Gastroesophageal sphincter (tissue), 4 donors: ENCODE measurements at regions not wholly inside any gene's neighbourhood (a gene's known extent, or its start where the extent isn't known, plus 50 kb on each side); places are given as distances from the start of the nearest gene placed in this dataset.
A peak's percentile ranks its signal among the peaks of the same experiment; 100 is the strongest.

ENCODE experiments used
- ATAC-seq: fragments of 150-250 bp; one replicate; pipeline ENCODE4 v1.9.1; 2016; ENCODE audit warnings: mild to moderate bottlenecking, moderate library complexity
- H3K27ac ChIP-seq, 4 donors: fragments of 200-600 bp; sonication (generic) in 3 of 4; 1 replicate in 3 of 4; 2 replicates in 1 of 4; pipeline ENCODE4 v1.5.1; 2016 to 2019
- H3K27me3 ChIP-seq: fragments of 200-600 bp; sonication (generic); one replicate; pipeline ENCODE4 v1.5.1; 2019
- H3K36me3 ChIP-seq, 2 donors: fragments of 200-600 bp; sonication (generic); one replicate each; pipeline ENCODE4 v1.5.1; 2019; ENCODE audit warnings: control low read depth in 1 of 2
- H3K4me1 ChIP-seq, 3 donors: fragments of 200-600 bp; sonication (generic); 1 replicate in 2 of 3; 2 replicates in 1 of 3; pipeline ENCODE4 v1.5.1; 2016 to 2019; ENCODE audit warnings: control low read depth in 2 of 3
- H3K4me3 ChIP-seq, 2 donors: fragments of 200-600 bp; sonication (generic); one replicate each; pipeline ENCODE4 v1.5.1; 2019; ENCODE audit warnings: mild to moderate bottlenecking in 1 of 2, moderate library complexity in 1 of 2
- H3K9me3 ChIP-seq, 3 donors: fragments of 200-600 bp; sonication (generic); one replicate each; pipeline ENCODE4 v1.5.1; 2017 to 2019; ENCODE audit warnings: control low read depth in 2 of 3
- CTCF ChIP-seq, 4 experiments: fragments of 200-600 bp in 2 of 4; fragments of 450-650 bp in 2 of 4; sonication (generic) in 1 of 4; IDR thresholded peaks; one replicate each; pipeline ENCODE4 v1.5.1; 2017 to 2019; ENCODE audit warnings: antibody characterized with exemption in 4 of 4, mild to moderate bottlenecking in 2 of 4, moderate library complexity in 2 of 4
- EP300 ChIP-seq: sonication (generic); formaldehyde crosslinking; IDR thresholded peaks from one replicate; pipeline ENCODE4 v1.6.1; 2017; ENCODE audit warnings: antibody characterized with exemption, mild to moderate bottlenecking
- POLR2A ChIP-seq, 2 donors: fragments of 450-650 bp; IDR thresholded peaks; one replicate each; pipeline ENCODE4 v1.6.1; 2017; ENCODE audit warnings: antibody characterized with exemption in 2 of 2, mild to moderate bottlenecking in 2 of 2, moderate library complexity in 1 of 2
- POLR2AphosphoS5 ChIP-seq: sonication (generic); formaldehyde crosslinking; IDR thresholded peaks from one replicate; pipeline ENCODE4 v1.6.1; 2017; ENCODE audit warnings: antibody characterized with exemption
- WGBS, 2 donors: methylation state at CpG; one replicate each; pipeline ENCODE4 v1.1.5; 2018; ENCODE audit warnings: low coverage in 1 of 2; 5-methylcytosine and 5-hydroxymethylcytosine counted together

DNA sequence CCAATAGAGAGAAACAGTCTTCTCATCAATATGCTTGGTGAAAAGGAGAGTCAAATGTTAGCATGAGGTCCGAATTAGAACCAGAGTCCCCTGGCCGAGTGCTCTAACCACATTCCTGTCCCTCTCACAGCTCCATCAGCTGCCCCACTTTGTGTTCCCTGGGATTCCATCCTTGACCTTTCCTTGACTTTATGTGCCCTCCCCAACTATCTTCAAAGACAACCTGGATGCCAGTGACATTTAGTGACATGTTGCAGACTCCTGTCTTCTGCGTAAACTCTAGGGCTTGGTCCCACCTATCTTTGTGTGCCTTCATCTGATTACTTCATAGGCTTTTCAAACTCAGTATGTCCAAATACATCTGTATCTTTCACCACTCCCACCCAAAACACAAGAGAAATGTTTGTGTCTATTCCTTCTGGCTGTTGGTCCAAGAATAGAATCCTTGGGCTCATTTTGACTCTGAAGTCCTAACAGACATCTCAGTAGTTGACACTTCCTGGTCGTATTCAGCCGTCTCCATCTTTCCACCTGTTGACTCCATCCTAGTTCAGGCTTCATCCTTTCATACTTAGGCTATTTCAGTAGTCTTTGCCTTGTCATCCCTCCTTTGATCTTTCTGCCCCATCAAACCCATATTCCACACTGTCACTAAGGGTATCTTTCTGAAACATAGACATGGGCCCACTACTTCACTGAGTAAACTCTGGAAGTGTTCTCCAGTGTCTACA, 101.4 kb upstream of the CD180 start:
- whole genome bisulfite sequencing, 2 donors = 86 to 92% methylated on average over 4 to 5 of the region's 5 CpGs
- Histone ChIP-seq H3K27me3 (no peaks in the 10 kb centered on the region), H3K9me3 (no peaks in the 10 kb centered on the region), H3K36me3 (no peaks in the 10 kb centered on the region), H3K4me1 (peaks cover 13 to 63% (median 31%) of the 10 kb centered on the region in 3 donors), H3K4me3 (no peak overlapping the region), H3K27ac (peak overlapping the region in 1 of 4 donors; percentile 84)
- TF ChIP-seq POLR2A (IDR thresholded peaks at IDR 0.05) (no peak), POLR2AphosphoS5 (no peak), EP300 (no peak), CTCF (IDR thresholded peaks at IDR 0.05) (no peak)
- no peak for ATAC-seq

GRCh38 chr5:67297376-67297775, 100.8 kb upstream of the CD180 start:
- no peak for ATAC-seq
- WGBS, 2 donors = 33 to 50% methylated on average over 4 of the region's 4 CpGs
- Histone ChIP-seq H3K4me1 (peaks cover 15 to 63% (median 31%) of the 10 kb centered on the region in 3 donors), H3K9me3 (no peaks in the 10 kb centered on the region), H3K27ac (peak overlapping the region in 1 of 4 donors; percentile 3), H3K4me3 (no peak overlapping the region), H3K27me3 (no peaks in the 10 kb centered on the region), H3K36me3 (no peaks in the 10 kb centered on the region)
- no peak for TF ChIP-seq EP300
- TF ChIP-seq POLR2AphosphoS5 = no peak
- TF ChIP-seq POLR2A (IDR thresholded peaks at IDR 0.05) = no peak
- TF ChIP-seq CTCF (IDR thresholded peaks at IDR 0.05) = no peak

DNA sequence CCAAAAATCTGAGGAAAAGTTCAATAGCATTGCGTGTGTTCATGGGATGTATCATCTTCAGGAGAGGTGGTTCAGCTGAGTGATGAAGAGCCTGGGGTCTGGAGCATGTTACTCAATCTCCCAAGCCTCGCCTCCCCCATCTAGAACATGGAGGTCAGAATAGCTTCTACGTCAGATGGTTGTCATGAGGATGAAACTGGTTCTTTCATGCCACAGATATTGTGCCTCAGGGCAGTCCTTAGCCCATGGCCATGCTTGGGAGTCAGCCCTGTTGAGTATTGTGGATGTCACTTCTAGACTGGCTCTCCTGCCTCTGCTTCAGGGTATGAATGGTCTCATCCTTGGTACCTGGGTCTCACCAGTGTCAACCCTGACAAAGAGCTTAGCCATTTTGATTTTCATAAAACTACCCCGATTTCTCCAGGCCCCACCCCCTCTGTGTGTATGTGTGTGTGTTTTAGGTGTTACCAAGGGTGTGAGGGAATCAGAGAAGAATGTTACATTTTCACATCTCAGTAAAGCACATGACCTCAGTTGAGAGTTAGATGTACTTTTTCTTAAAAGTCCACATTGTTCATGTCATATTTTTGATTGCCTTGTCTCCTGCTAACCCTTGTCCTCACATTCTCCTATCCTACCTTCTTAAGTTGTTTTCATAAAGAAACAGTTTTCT, 97.8 kb upstream of the CD180 start:
- H3K36me3 ChIP-seq = no peaks in the 10 kb centered on the region

DNA sequence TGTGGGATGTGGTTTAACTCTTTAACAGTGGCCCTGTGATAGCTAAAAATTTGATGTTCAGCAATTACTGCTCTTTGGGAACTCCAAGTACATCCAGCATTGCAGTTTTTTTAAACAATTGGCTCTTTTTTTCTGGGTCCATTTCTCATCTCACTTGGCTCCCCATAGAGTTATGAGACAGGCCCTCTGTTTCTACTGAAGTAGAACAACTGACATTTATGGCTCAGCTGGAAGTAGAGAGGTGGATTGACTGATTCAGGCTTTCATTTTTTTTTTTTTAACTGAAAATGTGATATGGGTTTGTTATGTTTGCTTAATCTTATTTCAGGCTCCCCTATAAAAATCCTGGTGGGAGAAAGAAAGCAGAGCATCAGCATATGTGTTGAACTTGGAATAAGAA, 96.6 kb upstream of the CD180 start:
- Histone ChIP-seq H3K4me1 (peaks cover 22 to 65% (median 38%) of the 10 kb centered on the region in 3 donors), H3K4me3 (no peak overlapping the region), H3K27me3 (no peaks in the 10 kb centered on the region), H3K27ac (peak overlapping the region; percentile 52 to 77 (median 72)), H3K36me3 (no peaks in the 10 kb centered on the region), H3K9me3 (no peaks in the 10 kb centered on the region)
- ATAC-seq = no peak
- TF ChIP-seq CTCF (IDR thresholded peaks at IDR 0.05) (no peak), EP300 (no peak), POLR2AphosphoS5 (no peak), POLR2A (IDR thresholded peaks at IDR 0.05) (no peak)

More for the DNA sequence above, 97.8 kb upstream of the CD180 start:
- no peaks in the 10 kb centered on the region for H3K27me3 ChIP-seq
- peak overlapping the region; percentile 52 to 77 (median 72) for H3K27ac ChIP-seq
- no peak overlapping the region for H3K4me3 ChIP-seq
- WGBS, 2 donors = 94 to 100% methylated on average over 2 of the region's 4 CpGs
- H3K9me3 ChIP-seq = no peaks in the 10 kb centered on the region
- peaks cover 25 to 63% (median 26%) of the 10 kb centered on the region in 3 donors for H3K4me1 ChIP-seq
- no peak for ATAC-seq
- TF ChIP-seq POLR2AphosphoS5 (no peak), POLR2A (IDR thresholded peaks at IDR 0.05) (no peak), EP300 (no peak), CTCF (IDR thresholded peaks at IDR 0.05) (no peak)
